Astrocyte (in vitro differentiated cells and primary cell): ENCODE measurements at regions not wholly inside any gene's neighbourhood (a gene's known extent, or its start where the extent isn't known, plus 50 kb on each side); places are given as distances from the start of the nearest gene placed in this dataset.

Source experiments
- CTCF ChIP-seq: IDR thresholded peaks from 2 replicates; pipeline ENCODE4 v1.5.1; 2011; ENCODE audit warnings: low read depth, mild to moderate bottlenecking, inconsistent platforms, low read length, moderate library complexity; ENCODE audit not compliant: insufficient read depth
- EZH2 ChIP-seq: IDR thresholded peaks from 2 replicates; pipeline ENCODE4 v1.6.1; 2012; ENCODE audit warnings: mild to moderate bottlenecking, low read length, inconsistent platforms; ENCODE audit not compliant: insufficient read depth

DNA sequence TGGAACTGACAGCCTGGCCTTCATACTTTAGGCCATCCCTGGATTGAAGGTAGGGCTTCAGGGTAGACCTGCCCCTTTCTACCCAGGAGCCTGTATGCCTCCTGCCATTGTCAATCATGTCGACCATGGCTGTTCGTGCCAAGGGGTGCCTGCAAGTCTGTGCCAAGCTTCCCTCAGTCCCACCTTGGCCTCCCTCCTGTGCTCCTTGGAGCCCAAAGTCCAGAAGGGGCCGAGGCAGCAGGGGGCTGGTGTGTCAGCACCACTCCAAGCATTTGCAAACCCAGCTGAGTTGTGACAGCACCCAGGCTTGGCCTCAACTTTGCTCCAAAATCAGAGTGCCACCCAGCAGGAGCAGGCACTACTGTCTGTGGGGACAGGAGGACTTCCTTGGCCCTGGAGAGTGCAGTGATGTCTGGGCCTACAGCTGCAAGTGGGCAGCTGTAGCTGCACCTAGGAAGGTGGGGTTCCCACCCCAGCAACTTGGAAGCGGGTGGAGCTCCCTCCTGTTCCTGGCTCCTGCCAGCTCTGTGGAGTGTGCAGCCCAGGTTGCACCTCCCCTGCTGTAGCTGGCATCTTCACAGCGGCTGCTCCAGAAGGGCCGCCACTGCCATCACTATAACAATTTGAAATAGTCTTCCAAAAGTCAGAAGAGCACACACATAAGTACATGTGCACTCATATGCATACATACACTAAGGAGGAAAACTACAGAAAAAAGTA, 1719.3 kb downstream of the HACE1 start:
- no peak for TF ChIP-seq CTCF
- TF ChIP-seq EZH2 = no peak
